Lower lobe of right lung (tissue), 2 donors: ENCODE measurements at regions not wholly inside any gene's neighbourhood (a gene's known extent, or its start where the extent isn't known, plus 50 kb on each side); places are given as distances from the start of the nearest gene placed in this dataset.
"Not testable (repeated sequence)": the region's sequence is repeated elsewhere in the genome, so short reads cannot be mapped to it uniquely, and the experiment has no call there.

Source experiments
- ATAC-seq, 2 donors: fragments of 200-7000 bp; cut with Tn5 transposase; one replicate each; pipeline ENCODE4 v1.9.1; 2020 to 2022; ENCODE audit warnings: mild to moderate bottlenecking in 2 of 2, moderate library complexity in 2 of 2
- DNase-seq: peaks from one replicate; pipeline ENCODE4 v3.0.0-alpha.2; 2020
- H3K27ac ChIP-seq: fragments of 200-600 bp; one replicate; pipeline ENCODE4 v1.8.0; 2022
- H3K27me3 ChIP-seq: fragments of 200-600 bp; one replicate; pipeline ENCODE4 v1.8.0; 2022; ENCODE audit warnings: low read depth
- H3K36me3 ChIP-seq: fragments of 200-600 bp; one replicate; pipeline ENCODE4 v1.8.0; 2022; ENCODE audit warnings: mild to moderate bottlenecking
- H3K4me1 ChIP-seq: fragments of 200-600 bp; one replicate; pipeline ENCODE4 v1.8.0; 2022
- H3K4me3 ChIP-seq: fragments of 200-600 bp; one replicate; pipeline ENCODE4 v1.8.0; 2022; ENCODE audit warnings: mild to moderate bottlenecking
- H3K9me3 ChIP-seq: fragments of 200-600 bp; one replicate; pipeline ENCODE4 v1.8.0; 2022
- intact Hi-C: fragments of 100-400 bp; cut with DNase I; formaldehyde crosslinking; loops from one replicate; pipeline ENCODE4 v1.11.0; 2022
- TF ChIP-seq, protein P1 (sequence below): fragments of 200-600 bp; IDR thresholded peaks from one replicate; pipeline ENCODE4 v1.8.0; 2022; ENCODE audit warnings: antibody characterized with exemption, mild to moderate bottlenecking
- donor health status: DM: no; HTN: yes; CAD: no; lungs with severe emphysema.

DNA sequence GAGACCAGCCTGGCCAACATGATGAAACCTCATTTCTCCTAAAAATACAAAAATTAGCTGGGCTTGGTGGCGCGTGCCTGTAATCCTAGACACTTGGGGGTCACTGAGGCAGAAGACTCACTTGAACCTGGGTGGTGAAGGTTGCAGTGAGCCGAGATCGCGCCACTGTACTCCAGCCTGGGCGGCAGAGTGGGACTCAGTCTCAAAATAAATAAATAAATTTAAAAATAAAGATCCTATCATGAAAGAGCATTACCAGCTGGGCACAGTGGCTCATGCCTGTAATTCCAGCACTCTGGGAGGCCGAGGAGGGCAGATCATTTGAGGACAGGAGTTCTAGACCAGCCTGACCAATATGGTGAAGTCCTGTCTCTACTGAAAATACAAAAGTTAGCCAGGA is 4489.2 kb upstream of the OR11H1 start:
- peak; percentile 50 for DNase-seq
- H3K4me3 ChIP-seq, H3K27ac ChIP-seq, H3K27me3 ChIP-seq, ATAC-seq, H3K36me3 ChIP-seq, H3K4me1 ChIP-seq, intact Hi-C loops: not testable (repeated sequence)
- H3K9me3 ChIP-seq: peaks cover 49% of the 10 kb centered on the region

DNA sequence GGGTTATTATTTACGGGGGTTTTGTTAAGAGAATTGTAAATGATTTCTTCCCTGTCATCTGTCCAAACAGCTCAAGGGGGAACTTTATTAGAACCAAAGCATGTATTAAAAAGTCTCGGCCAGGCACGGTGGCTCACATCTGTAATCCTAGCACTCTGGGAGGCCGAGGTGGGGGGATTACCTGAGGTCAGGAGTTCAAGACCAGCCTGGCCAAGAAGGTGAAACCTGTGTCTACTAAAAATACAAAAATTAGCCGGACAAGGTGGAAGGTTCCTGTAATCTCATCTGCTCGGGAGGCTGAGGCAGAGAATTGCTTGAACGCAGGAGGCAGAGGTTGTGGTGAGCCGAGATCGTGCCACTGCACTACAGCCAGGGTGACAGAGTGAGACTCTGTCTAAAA is 4486.6 kb upstream of the OR11H1 start:
- intact Hi-C loops, H3K27me3 ChIP-seq, ATAC-seq, H3K27ac ChIP-seq, H3K4me1 ChIP-seq, H3K36me3 ChIP-seq, H3K4me3 ChIP-seq: not testable (repeated sequence)
- peak; percentile 42 for DNase-seq
- H3K9me3 ChIP-seq: peaks cover 31% of the 10 kb centered on the region

DNA sequence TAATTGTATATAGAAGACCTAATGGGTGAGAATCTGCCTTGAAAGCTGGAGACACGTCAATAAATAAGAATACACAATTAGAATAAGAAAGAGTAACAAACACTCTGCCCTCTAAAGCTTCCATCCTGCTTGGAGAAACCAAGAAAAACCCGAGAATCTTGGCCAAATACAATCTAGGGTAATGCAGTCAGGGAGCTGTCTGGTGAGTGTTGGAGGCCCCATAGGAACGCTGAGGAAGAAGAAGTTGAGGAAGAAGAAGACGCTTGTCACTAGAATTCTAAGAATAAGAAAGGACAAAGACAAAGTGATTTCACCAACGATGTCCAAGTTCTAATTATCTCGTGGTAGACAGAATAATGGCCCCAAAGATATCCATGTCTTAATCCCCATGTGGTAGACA is 4485.9 kb upstream of the OR11H1 start:
- H3K4me3 ChIP-seq: no peak overlapping the region
- no peak overlapping the region for H3K27ac ChIP-seq
- DNase-seq (no peak), ATAC-seq (no peak)
- H3K36me3 ChIP-seq: no peaks in the 10 kb centered on the region
- TF ChIP-seq, protein P1, sequence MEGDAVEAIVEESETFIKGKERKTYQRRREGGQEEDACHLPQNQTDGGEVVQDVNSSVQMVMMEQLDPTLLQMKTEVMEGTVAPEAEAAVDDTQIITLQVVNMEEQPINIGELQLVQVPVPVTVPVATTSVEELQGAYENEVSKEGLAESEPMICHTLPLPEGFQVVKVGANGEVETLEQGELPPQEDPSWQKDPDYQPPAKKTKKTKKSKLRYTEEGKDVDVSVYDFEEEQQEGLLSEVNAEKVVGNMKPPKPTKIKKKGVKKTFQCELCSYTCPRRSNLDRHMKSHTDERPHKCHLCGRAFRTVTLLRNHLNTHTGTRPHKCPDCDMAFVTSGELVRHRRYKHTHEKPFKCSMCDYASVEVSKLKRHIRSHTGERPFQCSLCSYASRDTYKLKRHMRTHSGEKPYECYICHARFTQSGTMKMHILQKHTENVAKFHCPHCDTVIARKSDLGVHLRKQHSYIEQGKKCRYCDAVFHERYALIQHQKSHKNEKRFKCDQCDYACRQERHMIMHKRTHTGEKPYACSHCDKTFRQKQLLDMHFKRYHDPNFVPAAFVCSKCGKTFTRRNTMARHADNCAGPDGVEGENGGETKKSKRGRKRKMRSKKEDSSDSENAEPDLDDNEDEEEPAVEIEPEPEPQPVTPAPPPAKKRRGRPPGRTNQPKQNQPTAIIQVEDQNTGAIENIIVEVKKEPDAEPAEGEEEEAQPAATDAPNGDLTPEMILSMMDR: no peak
- peaks cover 26% of the 10 kb centered on the region for H3K9me3 ChIP-seq
- H3K4me1 ChIP-seq: no peaks in the 10 kb centered on the region
- intact Hi-C loops: no loop called here
- no peaks in the 10 kb centered on the region for H3K27me3 ChIP-seq

DNA sequence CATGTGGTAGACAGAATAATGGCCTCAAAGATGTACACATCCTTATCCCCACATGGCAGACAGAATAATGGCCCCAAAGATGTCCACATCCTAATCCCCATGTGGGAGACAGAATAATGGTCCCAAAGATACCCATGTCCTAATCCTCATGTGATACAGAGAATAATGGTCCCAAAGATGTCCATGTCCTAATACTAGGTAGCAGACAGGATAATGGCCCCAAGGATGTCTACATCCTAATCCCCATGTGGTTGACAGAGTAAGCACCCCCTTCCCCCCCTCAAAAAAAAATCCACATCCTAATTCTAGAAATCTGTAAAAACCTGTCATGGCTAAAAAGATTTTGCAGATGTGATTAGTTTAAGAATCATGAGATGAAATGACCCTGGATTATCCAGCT is 4484.7 kb upstream of the OR11H1 start:
- H3K4me1 ChIP-seq, H3K36me3 ChIP-seq, H3K27me3 ChIP-seq, H3K4me3 ChIP-seq, H3K27ac ChIP-seq, ATAC-seq, intact Hi-C loops, DNase-seq: not testable (repeated sequence)
- peaks cover 23% of the 10 kb centered on the region for H3K9me3 ChIP-seq

DNA sequence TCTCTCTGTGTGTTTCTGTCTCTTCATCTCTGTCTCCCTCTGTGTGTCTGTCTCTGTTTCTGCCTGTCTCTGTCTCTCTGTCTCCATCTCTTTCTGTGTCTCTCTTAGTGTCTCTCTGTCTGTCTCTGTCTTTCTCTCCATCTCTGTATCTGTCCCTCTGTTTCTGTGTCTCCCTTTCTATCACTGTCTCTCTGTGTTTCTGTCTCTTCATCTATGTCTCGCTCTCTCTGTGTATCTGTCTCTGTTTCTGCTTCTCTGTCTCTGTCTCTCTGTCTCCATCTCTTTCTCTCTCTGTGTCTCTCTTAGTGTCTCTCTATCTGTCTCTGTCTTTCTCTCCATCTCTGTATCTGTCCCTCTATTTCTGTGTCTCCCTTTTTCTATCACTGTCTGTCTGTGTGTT is 4479.1 kb upstream of the OR11H1 start:
- H3K9me3 ChIP-seq, H3K36me3 ChIP-seq, DNase-seq, H3K4me3 ChIP-seq, H3K27ac ChIP-seq, ATAC-seq, H3K4me1 ChIP-seq, intact Hi-C loops, H3K27me3 ChIP-seq: not testable (repeated sequence)

DNA sequence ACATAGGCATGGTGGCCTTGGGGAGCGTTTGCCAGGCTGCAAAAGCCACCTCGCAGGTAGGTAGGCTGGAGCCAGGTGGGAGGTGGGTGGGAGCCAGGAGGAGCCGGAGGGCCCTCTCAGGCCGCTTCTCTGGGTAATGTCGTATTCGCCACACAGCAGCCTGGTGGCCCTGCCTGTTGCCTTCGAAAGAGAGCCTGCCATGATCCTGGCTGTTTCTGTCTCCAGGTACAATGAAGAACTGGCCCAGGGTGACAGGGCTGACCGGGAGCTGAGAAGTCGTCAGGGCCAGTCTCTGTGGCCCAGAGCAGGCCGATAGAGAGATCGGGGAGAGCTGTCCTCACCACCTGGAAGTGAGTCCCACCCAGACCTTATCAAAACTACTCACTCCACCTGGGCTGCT is 4477.8 kb upstream of the OR11H1 start:
- H3K27ac ChIP-seq, H3K36me3 ChIP-seq, H3K9me3 ChIP-seq, H3K4me3 ChIP-seq, H3K27me3 ChIP-seq, H3K4me1 ChIP-seq, ATAC-seq, intact Hi-C loops, DNase-seq: not testable (repeated sequence)

DNA sequence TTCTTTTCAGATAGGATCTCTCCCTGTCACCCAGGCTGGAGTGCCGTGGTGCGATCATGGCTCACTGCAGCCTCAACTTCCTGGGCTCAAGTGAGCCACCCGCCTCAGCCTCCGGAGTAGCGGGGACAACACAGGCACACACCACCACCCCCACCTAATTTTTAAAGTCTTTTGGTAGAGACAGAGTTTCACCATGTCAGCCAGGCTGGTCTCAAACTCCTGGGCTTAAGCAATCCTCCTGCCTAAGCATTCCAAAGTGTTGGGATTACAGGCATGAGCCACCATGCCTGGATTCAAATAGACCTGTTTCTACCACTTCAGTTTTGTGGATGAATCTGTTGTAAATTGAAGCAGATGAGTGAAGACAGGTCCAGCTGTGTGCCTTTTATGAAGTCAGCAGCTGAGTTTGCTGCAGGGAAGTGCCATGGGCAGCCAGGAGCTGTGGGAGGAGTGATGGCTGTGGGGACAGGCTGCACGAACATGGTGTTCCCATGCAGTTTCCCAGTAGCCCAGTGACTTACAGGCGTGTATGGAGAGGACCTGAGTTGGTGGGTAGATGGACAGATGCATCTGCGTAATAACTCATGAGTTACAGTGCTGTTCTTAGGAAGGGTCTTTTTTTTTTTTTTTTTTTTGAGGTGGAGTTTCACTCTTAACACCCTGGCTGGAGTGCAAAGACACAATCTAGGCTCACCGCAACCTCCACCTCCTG is 4476.4 kb upstream of the OR11H1 start:
- H3K27ac ChIP-seq, H3K9me3 ChIP-seq, H3K4me1 ChIP-seq, H3K4me3 ChIP-seq, intact Hi-C loops, H3K36me3 ChIP-seq, H3K27me3 ChIP-seq: not testable (repeated sequence)
- DNase-seq (peak; percentile 44), ATAC-seq (peak in 1 of 2 donors; percentile 9)

DNA sequence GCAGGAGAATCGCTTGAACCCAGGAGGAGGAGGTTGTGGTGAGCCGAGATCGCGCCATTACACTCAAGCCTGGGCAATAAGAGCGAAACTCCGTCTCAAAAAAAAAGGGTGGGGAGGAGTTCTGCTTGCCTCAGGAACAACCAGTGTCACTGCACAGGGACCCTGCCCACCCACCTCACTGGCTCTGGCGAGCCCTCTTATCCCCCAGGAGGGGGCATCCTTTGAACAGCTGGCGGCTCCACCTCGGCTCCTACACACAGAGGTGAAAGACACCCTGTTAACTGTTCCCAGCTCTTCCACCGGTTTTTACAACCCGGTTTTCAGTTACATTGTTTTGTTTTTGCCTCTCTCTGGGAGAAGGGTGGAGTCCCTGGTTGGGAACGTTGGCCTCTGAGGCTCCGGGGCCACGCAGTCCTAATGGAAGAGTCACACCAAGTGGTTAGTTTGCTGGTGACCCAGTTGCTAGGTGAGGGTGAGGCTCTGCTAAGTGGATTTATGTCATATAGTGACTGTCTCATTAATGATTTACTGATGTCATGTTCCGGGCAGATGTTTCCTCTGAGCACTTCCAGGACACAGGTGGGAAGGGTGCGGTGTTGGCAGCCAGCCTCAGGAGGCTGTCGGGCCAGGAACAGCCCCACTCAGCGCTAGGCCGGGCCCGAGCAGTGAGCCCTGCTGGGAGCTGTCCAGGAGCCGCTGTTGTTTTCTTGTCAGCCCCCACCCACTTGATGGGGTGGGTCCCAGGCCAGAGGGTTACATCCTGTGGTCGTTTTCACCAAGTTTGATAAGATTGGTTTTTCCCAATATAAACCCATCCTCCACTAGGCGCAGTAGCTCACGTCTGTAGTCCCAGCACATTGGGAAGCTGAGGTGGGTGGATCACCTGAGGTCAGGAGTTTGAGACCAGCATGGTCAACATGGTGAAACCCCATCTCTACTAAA is 4474.3 kb upstream of the OR11H1 start:
- H3K27ac ChIP-seq, H3K36me3 ChIP-seq, H3K4me3 ChIP-seq, H3K4me1 ChIP-seq, intact Hi-C loops, H3K27me3 ChIP-seq: not testable (repeated sequence)
- H3K9me3 ChIP-seq: peaks cover 15% of the 10 kb centered on the region
- DNase-seq (peak; percentile 40), ATAC-seq (peak; percentile 4 to 21)

DNA sequence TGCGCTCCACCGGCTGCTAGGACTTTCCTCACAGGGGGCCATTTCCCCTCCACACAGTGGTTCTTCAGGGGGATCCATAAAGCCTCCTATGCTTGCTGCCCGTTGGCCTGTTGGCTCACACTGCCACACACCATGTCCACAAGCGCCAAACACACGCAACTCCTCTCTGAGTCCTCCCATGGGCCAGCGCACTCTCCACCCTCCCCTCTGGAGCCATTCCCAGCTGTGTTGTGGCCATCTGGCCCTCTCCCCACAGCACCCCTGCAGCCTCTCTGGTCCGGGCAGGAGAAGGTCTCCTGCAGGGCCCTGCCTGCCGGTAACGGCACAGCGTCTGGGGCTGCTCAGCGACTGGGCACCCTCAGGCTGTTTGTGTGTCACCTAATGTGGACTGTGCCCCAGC is 4473.3 kb upstream of the OR11H1 start:
- peak; percentile 47 for DNase-seq
- H3K9me3 ChIP-seq: peaks cover 15% of the 10 kb centered on the region
- H3K4me3 ChIP-seq, intact Hi-C loops, H3K4me1 ChIP-seq, H3K27me3 ChIP-seq, H3K36me3 ChIP-seq, H3K27ac ChIP-seq: not testable (repeated sequence)
- ATAC-seq: peak; percentile 1 to 16

DNA sequence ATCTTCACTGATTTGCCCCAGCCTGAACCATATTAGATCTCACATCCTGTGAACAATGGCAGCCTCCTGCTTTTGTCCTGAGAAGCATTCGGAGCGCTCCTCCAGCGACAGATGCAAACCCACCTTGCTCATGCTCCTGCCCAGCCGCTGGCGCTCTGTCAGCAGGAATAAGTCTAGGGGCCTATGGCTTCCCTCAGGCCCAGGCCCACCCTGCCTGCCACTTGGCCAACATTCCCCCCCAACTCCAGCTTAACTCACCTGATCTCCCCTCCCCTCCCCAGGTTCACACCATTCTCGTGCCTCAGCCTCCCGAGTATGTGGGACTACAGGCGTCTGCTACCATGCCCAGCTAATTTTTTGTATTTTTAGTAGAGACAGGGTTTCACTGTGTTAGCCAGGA is 4472.8 kb upstream of the OR11H1 start:
- peak in 1 of 2 donors; percentile 3 for ATAC-seq
- peaks cover 15% of the 10 kb centered on the region for H3K9me3 ChIP-seq
- peak; percentile 54 for DNase-seq

DNA sequence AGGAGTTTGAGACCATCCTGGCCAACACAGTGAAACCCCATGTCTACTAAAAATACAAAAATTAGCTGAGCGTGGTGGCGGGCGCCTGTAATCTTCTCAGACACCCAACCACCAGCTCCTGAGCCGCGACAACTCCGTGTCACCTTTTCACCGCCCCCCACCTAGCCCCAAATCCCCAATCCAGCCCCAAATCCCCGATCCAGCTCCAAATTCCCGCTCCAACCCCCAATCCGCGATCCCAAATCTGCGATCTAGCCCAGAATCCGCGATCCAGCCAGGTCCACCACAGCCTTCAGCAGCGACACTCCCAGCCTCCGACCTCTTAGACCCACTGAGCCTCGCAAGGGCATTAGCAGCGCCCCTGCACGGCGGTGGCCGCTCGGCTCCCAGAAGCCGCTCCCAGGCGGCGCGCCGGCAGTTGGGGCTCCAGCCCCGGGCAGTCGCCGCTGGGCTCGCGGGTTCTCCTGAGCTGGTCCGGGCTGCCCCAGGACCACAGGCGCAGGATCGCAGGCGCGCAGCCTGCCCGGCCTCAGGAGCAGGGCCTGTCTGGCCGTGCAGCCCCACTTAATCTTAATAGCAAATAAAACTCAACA is 4469.9 kb upstream of the OR11H1 start:
- H3K4me1 ChIP-seq, H3K27me3 ChIP-seq, intact Hi-C loops, H3K36me3 ChIP-seq, H3K4me3 ChIP-seq, H3K27ac ChIP-seq, ATAC-seq: not testable (repeated sequence)
- peaks cover 15% of the 10 kb centered on the region for H3K9me3 ChIP-seq
- peak; percentile 48 for DNase-seq

More for the DNA sequence above, 4472.8 kb upstream of the OR11H1 start:
- H3K4me3 ChIP-seq, intact Hi-C loops, H3K27me3 ChIP-seq, H3K4me1 ChIP-seq, H3K27ac ChIP-seq, H3K36me3 ChIP-seq: not testable (repeated sequence)

DNA sequence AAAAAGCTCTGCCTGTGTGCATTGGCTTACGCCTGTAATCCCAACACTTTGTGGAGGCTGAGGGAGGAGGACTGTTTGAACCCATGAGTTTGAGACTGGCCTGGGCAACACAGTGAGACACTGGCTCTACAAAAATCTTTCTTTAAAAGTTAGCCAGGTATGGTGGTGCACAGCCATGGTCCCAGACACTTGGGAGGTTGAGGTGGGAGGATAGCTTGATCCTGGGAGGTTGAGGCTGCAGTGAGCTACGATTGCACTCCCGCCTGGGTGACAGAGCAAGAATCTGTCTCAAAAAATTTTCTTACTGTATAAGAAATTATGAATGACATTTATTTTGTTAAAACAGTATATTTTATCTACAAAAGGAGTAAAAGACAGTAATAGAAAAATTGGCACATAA is 4468.9 kb upstream of the OR11H1 start:
- H3K36me3 ChIP-seq, DNase-seq, H3K27ac ChIP-seq, intact Hi-C loops, H3K4me1 ChIP-seq, ATAC-seq, H3K4me3 ChIP-seq, H3K27me3 ChIP-seq: not testable (repeated sequence)
- peaks cover 15% of the 10 kb centered on the region for H3K9me3 ChIP-seq
